Liver (tissue), 7 donors: ENCODE measurements at regions not wholly inside any gene's neighbourhood (a gene's known extent, or its start where the extent isn't known, plus 50 kb on each side); places are given as distances from the start of the nearest gene placed in this dataset.
A peak's percentile ranks its signal among the peaks of the same experiment; 100 is the strongest.

Experiments
- DNase-seq: peaks from one replicate; pipeline ENCODE4 v3.0.0-alpha.2; 2017; ENCODE audit warnings: low spot score
- H3K27ac ChIP-seq, 2 donors: one replicate each; pipeline ENCODE4 v1.7.0; 2013; ENCODE audit warnings: inconsistent platforms in 2 of 2, low read length in 2 of 2, control low read depth in 1 of 2, low read depth in 1 of 2, mild to moderate bottlenecking in 1 of 2
- H3K27me3 ChIP-seq, 4 donors: one replicate each; pipeline versions ENCODE4 v1.6.1 to v1.7.0; 2013; ENCODE audit warnings: low read length in 3 of 4, inconsistent platforms in 1 of 4, mild to moderate bottlenecking in 1 of 4, moderate library complexity in 1 of 4; ENCODE audit not compliant: control insufficient read depth in 4 of 4, insufficient read depth in 4 of 4
- H3K36me3 ChIP-seq, 4 donors: one replicate each; pipeline versions ENCODE4 v1.6.1 to v1.7.0; 2013; ENCODE audit warnings: low read length in 3 of 4, mild to moderate bottlenecking in 3 of 4, low read depth in 1 of 4, moderate library complexity in 1 of 4; ENCODE audit not compliant: control insufficient read depth in 4 of 4, insufficient read depth in 3 of 4
- H3K4me1 ChIP-seq, 4 donors: one replicate each; pipeline versions ENCODE4 v1.6.1 to v1.7.0; 2013; ENCODE audit warnings: low read length in 3 of 4, mild to moderate bottlenecking in 3 of 4, moderate library complexity in 1 of 4; ENCODE audit not compliant: control insufficient read depth in 4 of 4, insufficient read depth in 4 of 4
- H3K4me3 ChIP-seq, 3 donors: one replicate each; pipeline versions ENCODE4 v1.6.1 to v1.7.0; 2013; ENCODE audit warnings: low read length in 3 of 3, control low read depth in 1 of 3, low read depth in 1 of 3, mild to moderate bottlenecking in 1 of 3
- H3K9ac ChIP-seq, 2 donors: one replicate each; pipeline ENCODE4 v1.7.0; 2013; ENCODE audit warnings: low read length in 2 of 2, mild to moderate bottlenecking in 2 of 2, moderate library complexity in 2 of 2, control low read depth in 1 of 2, low read depth in 1 of 2
- H3K9me3 ChIP-seq, 4 donors: one replicate each; pipeline versions ENCODE4 v1.6.1 to v1.7.0; 2013; ENCODE audit warnings: low read length in 3 of 4; ENCODE audit not compliant: control insufficient read depth in 4 of 4
- ATF3 ChIP-seq: IDR thresholded peaks from 2 replicates; pipeline ENCODE4 v1.6.1; 2016; ENCODE audit warnings: antibody characterized with exemption
- FOXA1 ChIP-seq: IDR thresholded peaks from 2 replicates; pipeline ENCODE4 v1.6.1; 2016; ENCODE audit warnings: antibody characterized with exemption
- FOXA2 ChIP-seq: IDR thresholded peaks from 2 replicates; pipeline ENCODE4 v1.6.1; 2016; ENCODE audit warnings: antibody characterized with exemption
- GABPA ChIP-seq, 2 donors: IDR thresholded peaks in 1 of 2; conservative IDR thresholded peaks in 1 of 2; 2 replicates each; pipeline ENCODE4 v1.6.1; 2016; ENCODE audit warnings: antibody characterized with exemption in 2 of 2, mild to moderate bottlenecking in 1 of 2, moderate library complexity in 1 of 2
- HNF4A ChIP-seq, 2 donors: conservative IDR thresholded peaks; 2 replicates each; pipeline ENCODE4 v1.6.1; 2016; ENCODE audit warnings: antibody characterized with exemption in 2 of 2, mild to moderate bottlenecking in 2 of 2
- HNF4G ChIP-seq: IDR thresholded peaks from 2 replicates; pipeline ENCODE4 v1.6.1; 2016; ENCODE audit warnings: antibody characterized with exemption
- JUND ChIP-seq, 2 donors: IDR thresholded peaks; 2 replicates each; pipeline ENCODE4 v1.6.1; 2016; ENCODE audit warnings: antibody characterized with exemption in 2 of 2
- NR2F2 ChIP-seq: IDR thresholded peaks from 2 replicates; pipeline ENCODE4 v1.6.1; 2016; ENCODE audit warnings: antibody characterized with exemption
- RAD21 ChIP-seq, 2 donors: IDR thresholded peaks; 2 replicates each; pipeline ENCODE4 v1.6.1; 2016; ENCODE audit warnings: antibody characterized with exemption in 2 of 2, mild to moderate bottlenecking in 2 of 2
- RXRA ChIP-seq, 2 donors: IDR thresholded peaks; 2 replicates each; pipeline ENCODE4 v1.6.1; 2017 to 2018; ENCODE audit warnings: antibody characterized with exemption in 2 of 2, mild to moderate bottlenecking in 1 of 2
- SP1 ChIP-seq: IDR thresholded peaks from 2 replicates; pipeline ENCODE4 v1.6.1; 2018; ENCODE audit warnings: antibody characterized with exemption, mild to moderate bottlenecking
- TAF1 ChIP-seq: conservative IDR thresholded peaks from 2 replicates; pipeline ENCODE4 v1.6.1; 2016; ENCODE audit warnings: antibody characterized with exemption, mild to moderate bottlenecking
- YY1 ChIP-seq: IDR thresholded peaks from 2 replicates; pipeline ENCODE4 v1.6.1; 2016; ENCODE audit warnings: antibody characterized with exemption, mild to moderate bottlenecking
- ZBTB33 ChIP-seq: IDR thresholded peaks from 2 replicates; pipeline ENCODE4 v1.6.1; 2016; ENCODE audit warnings: antibody characterized with exemption
- WGBS: extraction: QIAGEN DNeasy Blood & Tissue Kit; methylation state at CpG from one replicate; pipeline ENCODE4 v1.1.7; 2013; 5-methylcytosine and 5-hydroxymethylcytosine counted together
- donor health status: healthy.
- donor health status: healthy.
- donor health status: healthy.
- donor health status: healthy.

DNA sequence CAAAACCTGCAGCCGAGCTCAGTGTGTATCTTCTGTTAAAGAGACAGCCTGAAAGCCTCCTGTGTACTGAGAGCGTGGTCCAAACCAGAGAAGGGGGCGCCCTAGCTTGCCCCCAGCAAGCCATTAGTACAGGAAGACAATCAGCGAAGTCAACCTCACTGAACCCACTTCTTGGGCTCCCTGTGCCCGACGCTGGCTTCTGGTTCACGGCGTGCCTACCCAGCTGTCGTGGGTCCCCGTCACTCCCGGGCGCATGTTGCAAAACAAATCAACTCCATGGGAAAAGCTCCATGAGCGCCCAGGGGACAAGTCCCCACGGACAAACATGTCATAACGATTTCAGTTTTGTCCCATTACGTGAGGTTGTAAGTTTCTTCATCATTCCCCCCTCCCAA is 326.9 kb downstream of the SH3GL2 start (continued):
- TF ChIP-seq YY1 (no peak), HNF4A (conservative IDR thresholded peaks at IDR 0.05) (no peak)

- Histone ChIP-seq H3K36me3 (no peaks in the 10 kb centered on the region), H3K9ac (no peak overlapping the region), H3K27me3 (peaks cover 0 to 12% (median 4%) of the 10 kb centered on the region in 4 donors), H3K9me3 (no peaks in the 10 kb centered on the region), H3K4me1 (peaks cover 5 to 18% (median 14%) of the 10 kb centered on the region in 4 donors), H3K4me3 (peak overlapping the region in 2 of 3 donors; percentile 28 to 54), H3K27ac (peak overlapping the region; percentile 37 to 50)
- 3% methylated on average over 56 of the region's 56 CpGs for WGBS
- DNase-seq: no peak
- TF ChIP-seq JUND (IDR thresholded peaks at IDR 0.05): no peak
- no peak for TF ChIP-seq ZBTB33
- no peak for TF ChIP-seq SP1
- TF ChIP-seq TAF1: no peak
- TF ChIP-seq FOXA2: no peak
- TF ChIP-seq YY1: no peak
- TF ChIP-seq RXRA (IDR thresholded peaks at IDR 0.05): no peak
- no peak for TF ChIP-seq FOXA1
- TF ChIP-seq RAD21 (IDR thresholded peaks at IDR 0.05): no peak
- no peak for TF ChIP-seq ATF3
- TF ChIP-seq HNF4G: no peak
Measured at GRCh38 chr9:17906176-17906840, 327.4 kb downstream of the SH3GL2 start.

- no peak for TF ChIP-seq GABPA (IDR thresholded peaks at IDR 0.05 in 1 of 2, conservative IDR thresholded peaks at IDR 0.05 in 1 of 2)
- no peak for TF ChIP-seq YY1
- no peak for TF ChIP-seq FOXA1
- no peak for TF ChIP-seq HNF4A (conservative IDR thresholded peaks at IDR 0.05)
- TF ChIP-seq FOXA2: no peak
- no peak for TF ChIP-seq ZBTB33
- TF ChIP-seq RAD21 (IDR thresholded peaks at IDR 0.05): no peak
- peak; percentile 16 for TF ChIP-seq NR2F2
- peak overlapping the region; percentile 37 to 50 for H3K27ac ChIP-seq
- peaks cover 0 to 12% (median 4%) of the 10 kb centered on the region in 4 donors for H3K27me3 ChIP-seq
- peak overlapping the region in 2 of 3 donors; percentile 23 to 54 for H3K4me3 ChIP-seq
- H3K4me1 ChIP-seq: peaks cover 5 to 18% (median 14%) of the 10 kb centered on the region in 4 donors
- no peak overlapping the region for H3K9ac ChIP-seq
- no peak for DNase-seq
- WGBS: 7% methylated on average over 58 of the region's 58 CpGs
- no peaks in the 10 kb centered on the region for H3K9me3 ChIP-seq
- no peaks in the 10 kb centered on the region for H3K36me3 ChIP-seq
Measured at GRCh38 chr9:17906841-17907778, 328.2 kb downstream of the SH3GL2 start.
